HG03045 (cell line): ENCODE measurements at regions not wholly inside any gene's neighbourhood (a gene's known extent, or its start where the extent isn't known, plus 50 kb on each side); places are given as distances from the start of the nearest gene placed in this dataset.
"Not testable (repeated sequence)": the region's sequence is repeated elsewhere in the genome, so short reads cannot be mapped to it uniquely, and the experiment has no call there.

Source experiments
- ATAC-seq: cut with Tn5 transposase; IDR thresholded peaks from one replicate; pipeline ENCODE4 v1.9.1; 2021; ENCODE audit warnings: mild to moderate bottlenecking, moderate library complexity; ENCODE audit not compliant: unreplicated experiment

DNA sequence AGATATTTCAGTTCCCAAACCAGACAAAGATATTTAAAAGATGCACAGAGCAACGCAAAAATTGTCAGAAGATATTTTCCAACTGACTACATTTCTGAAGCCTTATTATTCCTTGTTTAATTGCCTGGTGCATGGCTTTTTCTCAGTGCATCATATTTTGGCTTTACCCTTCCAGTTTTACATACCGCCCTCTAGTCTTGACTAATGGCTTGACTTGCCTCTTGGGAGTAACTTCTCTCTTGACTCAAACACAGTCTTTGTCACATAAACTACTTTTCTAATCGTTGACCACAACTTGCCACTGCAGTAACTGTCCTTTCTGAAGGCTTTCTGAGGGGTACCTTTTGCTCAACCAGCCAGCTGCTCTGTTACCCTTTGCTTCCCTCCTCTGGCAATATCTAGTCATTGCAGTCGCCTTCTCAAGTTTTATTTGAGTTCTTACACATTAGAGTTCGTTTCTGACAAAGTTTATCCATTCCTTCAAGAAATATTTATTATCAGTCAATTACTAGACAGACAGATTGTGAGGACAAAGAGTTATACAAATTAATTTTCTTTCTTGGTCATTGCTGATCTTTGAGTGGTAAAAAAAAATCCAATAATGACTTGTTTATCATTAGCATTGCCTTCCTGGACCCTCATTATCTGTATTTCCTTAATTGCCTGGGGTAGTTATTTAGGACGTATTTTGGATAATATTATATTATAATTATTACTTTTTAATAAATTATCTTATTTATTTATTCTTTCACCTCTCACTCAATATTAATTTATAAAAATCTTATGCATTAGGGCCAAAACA, 506.9 kb upstream of the PCDH10 start:
- ATAC-seq: no peak

DNA sequence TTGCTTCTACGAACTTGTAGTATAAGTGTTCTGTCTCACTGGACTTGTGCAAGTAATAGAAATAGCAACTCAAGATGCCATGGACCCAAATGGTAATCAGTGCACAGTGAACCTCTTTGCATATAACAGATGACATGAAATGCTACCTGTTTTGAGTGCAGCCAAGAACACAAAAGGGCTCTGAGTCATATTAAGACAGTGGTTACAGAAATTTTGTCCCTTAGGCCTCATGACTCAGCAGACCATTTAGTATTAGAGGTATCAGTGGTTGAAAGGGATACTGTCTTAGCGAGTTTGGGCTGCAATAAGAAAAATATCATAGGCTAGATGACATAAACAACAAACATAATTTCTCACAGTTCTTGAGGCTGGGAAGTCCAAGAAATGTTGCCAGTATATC, 502.9 kb upstream of the PCDH10 start:
- ATAC-seq: peak; percentile 78

DNA sequence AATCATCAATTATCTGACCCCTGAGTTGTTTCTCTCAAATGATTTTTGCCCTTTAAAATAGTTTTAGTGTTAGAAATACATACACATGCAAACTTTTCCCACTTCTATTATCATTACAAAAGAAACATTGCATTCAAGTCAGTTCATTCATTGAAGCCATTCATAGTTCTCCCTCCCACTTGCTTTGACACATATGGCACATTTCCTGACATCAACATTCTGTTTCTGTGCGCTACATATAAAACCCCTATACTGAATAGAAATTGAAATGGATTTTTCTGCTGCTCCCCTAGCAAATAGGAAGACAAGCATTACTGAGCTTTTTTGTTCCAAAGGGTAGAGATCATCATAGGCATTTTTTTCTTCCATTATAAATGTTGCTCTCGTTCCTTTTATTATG, 497.9 kb upstream of the PCDH10 start:
- no peak for ATAC-seq

DNA sequence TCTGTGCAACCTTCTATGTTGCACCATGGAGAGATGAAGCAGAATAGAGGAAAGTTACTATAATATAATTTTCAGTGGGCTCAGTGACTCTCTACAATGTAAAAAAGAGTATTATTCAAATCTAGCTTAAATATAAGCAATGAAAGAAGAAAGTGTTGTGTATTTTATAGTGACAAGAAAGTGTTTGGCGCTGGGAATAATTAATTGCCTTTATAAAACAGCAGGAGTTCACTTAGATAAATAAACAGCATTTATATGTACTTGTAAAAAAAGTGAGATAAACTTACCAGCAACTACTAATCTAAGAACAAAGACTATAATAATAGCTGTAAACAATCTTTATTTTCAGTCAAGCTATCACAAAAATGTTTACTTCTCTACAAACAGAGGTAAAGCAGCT, 488.9 kb upstream of the PCDH10 start:
- no peak for ATAC-seq

DNA sequence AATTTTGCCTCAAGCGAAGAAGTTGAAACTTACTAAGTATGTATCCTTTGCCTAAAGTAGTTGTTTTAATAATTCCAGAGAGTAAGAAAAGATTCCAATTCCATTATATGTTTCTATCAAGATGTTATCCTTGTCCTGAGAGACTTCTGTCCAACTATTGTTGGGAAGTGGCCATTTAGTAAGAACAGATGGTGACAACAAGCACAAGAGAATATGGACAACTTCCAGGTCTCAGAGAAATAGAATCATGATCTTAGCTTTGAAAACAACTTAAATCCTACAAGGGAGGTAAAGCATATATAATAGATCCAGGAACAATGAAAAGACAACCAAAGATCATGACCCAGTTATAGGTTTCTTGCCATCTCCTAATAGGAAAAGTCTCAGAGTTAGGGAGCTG, 486.6 kb upstream of the PCDH10 start:
- no peak for ATAC-seq

DNA sequence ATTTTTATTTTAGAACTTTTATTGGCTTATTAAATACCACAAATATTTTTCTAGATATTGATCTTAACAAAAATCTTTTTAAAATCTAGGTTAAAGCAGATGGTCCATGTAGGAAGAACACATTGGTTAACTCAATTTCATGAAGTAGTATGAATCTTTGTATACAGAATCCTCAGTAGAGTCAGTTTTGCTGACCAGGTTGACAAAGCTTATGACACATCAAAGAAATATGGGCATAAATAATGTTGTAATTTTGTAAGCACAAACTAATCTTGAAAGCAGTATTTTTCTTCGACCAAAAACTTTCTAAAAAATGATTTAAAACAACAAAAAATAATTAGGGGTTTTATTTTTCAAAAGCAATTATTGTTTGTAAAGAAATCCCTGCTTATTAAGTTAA, 479.3 kb upstream of the PCDH10 start:
- ATAC-seq: no peak

DNA sequence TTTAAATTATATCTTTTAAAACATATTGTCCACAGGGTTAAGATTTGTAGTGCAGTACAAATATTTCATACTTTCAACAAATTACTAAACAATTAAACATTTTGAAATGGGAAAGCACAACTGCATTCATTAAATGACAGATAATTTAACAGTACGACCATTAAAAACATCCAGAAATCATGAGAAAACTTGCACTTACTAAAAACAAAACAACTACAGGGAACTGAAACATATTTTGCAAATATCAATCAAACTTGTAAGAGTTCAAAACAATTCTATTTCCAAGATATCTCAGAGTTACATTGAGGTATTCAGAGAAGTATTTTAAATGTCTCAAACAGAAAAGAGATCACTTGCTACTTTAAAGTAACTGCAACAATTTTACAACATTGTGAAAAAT, 478.5 kb upstream of the PCDH10 start:
- no peak for ATAC-seq

DNA sequence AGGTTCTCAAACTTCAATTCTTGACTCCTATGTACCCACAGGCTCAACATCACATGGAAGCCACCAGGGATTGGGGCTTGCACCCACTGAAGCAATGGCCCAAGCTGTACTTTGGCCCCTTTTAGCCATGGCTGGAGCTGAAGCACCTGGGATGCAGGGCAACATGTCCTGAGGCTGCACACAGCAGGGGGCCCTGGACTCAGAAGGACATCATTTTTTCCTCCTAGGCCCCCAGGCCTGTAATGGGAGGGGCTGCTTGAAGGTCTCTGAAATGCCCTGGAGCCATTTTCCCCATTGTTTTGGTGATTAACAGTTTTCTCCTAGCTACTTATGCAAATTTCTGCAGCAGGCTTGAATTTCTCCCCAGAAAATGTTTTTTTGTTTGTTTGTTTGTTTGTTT, 465.1 kb upstream of the PCDH10 start:
- no peak for ATAC-seq

DNA sequence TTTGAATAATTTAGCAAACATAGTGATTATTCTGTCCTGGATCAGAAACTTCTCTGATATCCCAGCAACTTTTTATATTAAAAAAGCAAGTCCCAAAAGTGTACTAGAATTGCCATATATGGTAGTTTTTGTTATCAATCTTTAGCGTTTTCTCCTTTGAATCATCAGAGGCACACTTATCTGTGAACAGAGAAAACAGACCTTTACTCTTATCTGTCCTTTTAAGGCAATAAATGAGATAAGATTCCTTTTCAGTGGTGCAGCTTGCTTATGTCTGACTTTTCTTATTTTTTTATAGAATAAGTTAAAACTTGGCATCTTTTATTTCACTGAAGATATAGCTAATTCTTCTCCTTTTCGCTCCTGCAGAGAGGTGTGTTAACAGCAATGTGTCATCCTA, 458.1 kb upstream of the PCDH10 start:
- no peak for ATAC-seq

DNA sequence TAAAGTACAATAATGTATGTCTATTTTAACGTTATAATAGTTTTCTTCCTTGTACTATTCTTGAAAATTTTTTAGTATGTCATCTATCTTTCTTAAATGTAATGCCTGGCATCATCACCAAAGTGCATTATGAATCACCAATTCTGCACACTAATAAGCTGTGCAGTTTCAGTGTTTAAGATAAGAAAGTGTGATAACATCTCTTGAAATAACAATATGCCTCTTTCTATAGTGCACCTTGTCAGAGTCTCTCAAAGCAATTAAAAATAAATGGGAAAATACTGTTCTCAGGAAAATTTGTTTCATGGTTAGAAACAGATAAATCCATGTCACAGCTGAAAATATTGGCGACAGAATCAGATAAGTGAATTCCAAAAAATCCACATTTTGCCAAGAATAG, 457.4 kb upstream of the PCDH10 start:
- no peak for ATAC-seq

DNA sequence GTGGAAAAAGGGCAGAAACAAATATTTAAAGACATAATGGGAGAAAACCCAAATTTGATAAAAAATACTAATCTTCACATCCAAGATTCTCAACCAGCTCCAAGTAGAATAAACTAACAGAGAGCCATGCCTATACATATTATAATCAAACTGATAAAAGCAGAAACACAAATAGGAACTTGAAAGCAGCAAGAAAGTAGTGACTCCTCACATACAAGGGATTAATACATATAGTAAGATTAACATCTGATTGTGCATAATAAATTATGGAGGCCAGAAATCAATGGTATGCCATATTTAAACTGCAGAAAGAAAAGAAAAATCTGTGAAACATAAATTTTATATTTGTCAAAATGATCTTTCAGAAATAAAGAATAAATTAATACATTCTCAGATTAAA, 454.3 kb upstream of the PCDH10 start:
- ATAC-seq: no peak

DNA sequence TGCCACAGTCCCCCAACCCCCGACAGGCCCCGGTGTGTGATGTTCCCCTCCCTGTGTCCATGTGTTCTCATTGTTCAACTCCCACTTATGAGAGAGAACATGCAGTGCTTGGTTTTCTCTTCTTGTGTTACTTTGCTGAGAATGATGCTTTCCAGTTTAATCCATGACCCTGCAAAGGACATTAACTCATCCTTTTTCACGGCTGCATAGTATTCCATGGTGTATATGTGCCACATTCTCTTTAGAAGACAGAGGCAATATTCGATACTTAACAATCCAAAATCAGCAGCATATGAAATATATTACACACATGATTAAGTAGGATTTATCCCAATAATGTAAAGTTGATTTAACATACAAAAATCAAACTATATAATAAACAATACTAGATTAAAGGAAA, 451.6 kb upstream of the PCDH10 start:
- ATAC-seq: not testable (repeated sequence)

DNA sequence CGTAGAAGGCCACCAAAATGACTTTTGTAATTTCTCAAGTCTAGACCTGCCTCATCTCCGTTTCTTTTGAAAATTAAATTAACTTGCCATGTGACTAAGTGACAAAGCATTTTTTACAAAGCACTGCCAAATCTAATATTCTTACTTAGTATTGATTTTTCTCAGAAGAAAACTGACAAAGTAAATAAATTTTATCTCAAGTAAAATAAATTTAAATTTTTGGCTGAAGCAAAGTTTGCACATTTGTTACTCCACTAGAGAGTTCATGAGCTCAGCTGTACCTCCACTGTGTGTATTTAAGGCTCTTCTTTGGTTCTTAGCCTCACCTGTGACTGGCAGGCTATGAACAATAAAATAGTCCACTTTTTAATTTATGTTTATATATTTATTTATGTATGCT, 441.1 kb upstream of the PCDH10 start:
- ATAC-seq: no peak

DNA sequence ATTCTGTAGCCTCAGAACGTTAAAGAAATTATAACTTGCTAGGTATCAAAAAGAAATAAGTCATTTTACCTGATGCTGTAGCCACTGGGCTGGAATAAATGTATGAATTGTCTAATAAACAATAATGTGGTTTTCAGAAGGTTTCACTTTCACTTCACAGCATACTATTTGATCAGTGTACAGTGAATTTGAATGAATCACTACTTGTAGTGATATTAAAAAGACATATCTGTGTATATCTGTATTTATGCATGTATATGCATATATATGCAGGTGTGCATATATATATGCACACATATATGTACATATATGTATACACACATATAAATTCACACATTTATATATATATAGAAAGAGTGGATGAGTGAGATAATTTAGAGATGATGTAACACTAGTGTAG, 440.0 kb upstream of the PCDH10 start:
- no peak for ATAC-seq

DNA sequence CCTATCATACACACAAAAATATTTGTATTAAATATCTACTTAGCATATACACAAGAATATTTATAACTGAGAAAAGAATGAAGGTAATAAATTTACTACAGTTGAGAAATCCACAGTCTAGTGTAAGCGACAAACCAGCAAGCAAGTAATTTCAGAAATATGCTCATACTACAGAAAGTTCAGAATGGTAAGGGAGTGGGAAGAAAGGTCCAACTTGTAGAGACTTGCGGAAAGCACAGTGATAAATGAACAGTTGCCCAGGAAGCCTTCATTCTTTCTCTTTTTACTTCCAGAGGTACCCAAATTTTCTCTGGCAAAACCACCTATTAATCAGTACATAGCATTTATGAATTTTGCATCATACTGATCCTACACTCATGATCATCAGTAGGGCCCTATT, 438.1 kb upstream of the PCDH10 start:
- no peak for ATAC-seq

DNA sequence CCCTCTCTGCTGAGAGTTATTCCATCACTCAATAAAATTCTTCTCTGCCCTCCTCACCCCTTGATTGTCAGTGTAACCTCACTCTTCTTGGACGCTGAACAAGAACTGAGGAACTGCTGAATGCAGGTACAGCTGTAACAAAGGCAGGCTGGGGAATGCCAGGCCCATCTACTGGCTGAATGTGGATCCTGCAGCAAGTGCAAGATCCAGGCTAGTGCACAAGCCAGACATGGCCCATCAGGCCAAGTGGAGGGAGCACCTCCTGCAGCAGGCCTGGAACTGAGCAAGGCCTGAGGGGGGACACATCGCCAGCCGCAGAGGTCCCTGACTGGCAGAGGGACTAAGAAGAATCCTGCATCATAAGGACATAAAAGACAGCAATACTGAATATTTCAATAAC, 411.8 kb upstream of the PCDH10 start:
- ATAC-seq: no peak

DNA sequence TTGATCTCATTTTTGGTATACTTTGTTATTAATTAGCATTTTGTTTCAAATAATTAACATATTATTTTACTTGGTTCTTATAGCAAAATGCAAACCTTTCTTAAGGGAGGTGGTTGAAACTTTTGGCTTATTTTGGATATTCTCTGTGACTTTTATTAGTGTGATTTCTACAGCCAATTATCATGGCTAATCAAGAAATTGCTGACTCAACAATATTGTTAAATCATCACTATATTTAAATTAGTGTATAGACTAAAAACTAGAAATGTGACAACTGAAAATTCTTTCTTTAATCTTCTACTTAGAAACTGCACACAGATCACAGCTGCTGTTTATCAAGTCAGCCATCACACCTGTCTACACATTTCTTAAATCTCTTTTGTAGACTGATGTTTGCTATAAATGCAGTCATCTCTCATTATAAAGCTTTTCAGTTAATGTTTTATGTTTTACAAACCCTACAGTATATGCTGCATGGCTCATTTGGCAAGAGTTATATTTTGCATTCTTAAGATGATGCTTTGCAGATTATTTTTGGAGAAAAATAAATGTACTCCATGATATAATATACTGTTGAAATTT, 389.8 kb upstream of the PCDH10 start:
- ATAC-seq: no peak

DNA sequence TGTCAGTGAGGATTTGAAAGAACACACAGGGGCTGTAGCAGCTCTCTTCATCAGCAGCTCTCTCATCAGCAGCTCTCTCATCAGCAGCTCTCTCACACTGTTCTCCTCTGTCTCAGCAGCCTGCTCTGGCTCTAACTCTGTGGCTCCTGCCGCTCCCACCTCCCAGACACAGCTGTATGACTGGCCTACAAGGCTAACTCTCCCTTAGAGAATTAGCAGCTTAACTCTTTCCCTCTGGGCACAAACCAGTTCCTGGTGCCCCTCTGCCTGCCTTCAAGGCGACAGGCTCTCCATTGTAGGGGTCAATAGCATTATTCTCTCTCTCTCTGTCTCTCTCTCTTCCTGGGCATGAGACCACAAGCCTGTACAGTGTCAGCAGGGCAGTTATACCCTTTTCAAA, 385.6 kb upstream of the PCDH10 start:
- ATAC-seq: no peak

DNA sequence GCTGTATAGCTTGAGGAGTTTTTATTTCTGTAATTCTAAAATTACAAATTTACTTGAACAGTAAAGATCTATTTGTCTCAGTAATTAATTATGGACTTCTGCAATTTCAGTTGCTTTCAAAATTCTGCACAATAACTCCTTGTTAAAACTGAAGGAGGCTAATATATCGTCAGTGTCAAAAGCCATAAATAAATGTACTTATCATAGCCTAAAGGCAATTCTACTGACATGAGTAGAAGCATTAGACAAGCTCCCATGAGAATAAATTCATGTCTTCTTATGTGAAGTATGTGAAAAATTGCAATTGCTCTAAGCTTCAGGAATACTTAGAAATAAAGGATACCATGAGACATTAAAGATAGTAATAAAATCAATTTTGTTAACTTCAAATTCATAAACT, 381.2 kb upstream of the PCDH10 start:
- no peak for ATAC-seq

DNA sequence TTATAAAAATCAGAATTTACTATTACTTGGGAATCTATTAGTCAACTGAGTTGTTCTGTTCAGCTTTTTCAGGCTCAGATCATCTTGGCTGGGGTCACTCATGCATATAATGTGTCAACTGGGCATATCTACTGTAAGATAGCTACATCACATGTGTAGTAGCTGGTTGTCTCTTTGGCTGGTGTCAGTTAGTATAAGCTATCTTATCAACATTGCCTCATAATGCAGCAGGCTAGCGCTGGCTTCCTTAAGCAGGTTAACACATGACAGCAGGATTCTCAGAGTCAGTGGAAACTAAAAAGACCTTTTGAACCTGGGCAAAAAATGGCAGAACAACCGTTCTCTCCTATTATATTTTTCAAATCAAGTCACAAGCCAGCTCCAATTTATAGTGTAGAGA, 378.3 kb upstream of the PCDH10 start:
- no peak for ATAC-seq

DNA sequence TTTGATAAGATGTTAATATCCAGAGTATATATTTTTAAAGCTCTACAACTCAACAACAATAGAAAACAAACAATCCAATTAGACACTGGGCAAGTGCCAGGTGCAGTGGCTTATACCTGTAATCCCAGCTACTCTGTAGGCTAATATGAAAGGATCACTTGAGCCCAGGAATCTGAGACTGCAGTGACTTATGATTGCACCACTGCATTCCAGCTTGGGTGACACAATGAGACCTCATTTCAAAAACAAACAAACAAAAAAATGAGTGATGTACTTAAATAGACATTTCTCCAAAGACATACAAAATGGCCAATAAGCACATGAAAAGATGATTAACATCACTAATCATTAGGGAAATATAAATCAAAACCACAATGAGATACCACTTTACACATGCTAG, 356.8 kb upstream of the PCDH10 start:
- no peak for ATAC-seq

DNA sequence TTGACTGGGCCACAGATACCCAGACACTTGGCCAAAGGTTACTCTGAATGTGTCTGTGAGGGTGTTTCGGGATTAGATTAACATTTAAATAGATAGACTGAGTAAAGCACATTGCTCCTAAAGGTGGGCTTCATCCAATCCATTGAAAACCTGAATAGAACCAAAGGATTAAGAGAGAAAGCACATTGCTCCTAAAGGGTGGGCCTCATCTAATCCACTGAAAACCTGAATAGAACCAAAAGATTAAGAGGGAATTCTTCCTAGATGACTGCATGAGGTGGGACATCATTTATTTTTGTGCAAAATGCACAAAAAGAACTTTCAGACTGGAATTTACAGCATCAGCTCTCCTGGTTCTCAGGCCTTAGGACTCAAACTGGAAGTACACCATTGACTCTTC, 351.2 kb upstream of the PCDH10 start:
- ATAC-seq: no peak
